PC-3 (cell line): ENCODE measurements at regions not wholly inside any gene's neighbourhood (a gene's known extent, or its start where the extent isn't known, plus 50 kb on each side); places are given as distances from the start of the nearest gene placed in this dataset.

ENCODE experiments used
- ATAC-seq: fragments of 200-7000 bp; cut with Tn5 transposase; 2 replicates; pipeline ENCODE4 v1.9.1; 2020; ENCODE audit warnings: mild to moderate bottlenecking, moderate library complexity
- BruUV-seq: library from RNA; stranded (reverse); fragments of 400-500 nt; replicated peaks from 2 replicates; lab custom pipeline; 2021; lab: Mats Ljungman, UMichigan
- CTCF ChIA-PET: fragments of 300-600 bp; sonication (Branson Sonifier 250); formaldehyde crosslinking; loops from one replicate; lab custom pipeline; 2022; ENCODE audit warnings: antibody characterized with exemption; lab: Charles Lee
- POLR2A ChIA-PET: fragments of 300-600 bp; sonication (Branson Sonifier 250); formaldehyde crosslinking; loops from one replicate; lab custom pipeline; 2022; ENCODE audit warnings: antibody characterized with exemption; ENCODE audit not compliant: unreplicated experiment; lab: Charles Lee
- DNase-seq: peaks from one replicate; pipeline ENCODE4 v3.0.0-alpha.2; 2015
- H2AFZ ChIP-seq: fragments of 300-600 bp; sonication (generic); 2 replicates; pipeline ENCODE4 v1.6.0; 2016; ENCODE audit warnings: antibody characterized with exemption, low read length
- H3F3A ChIP-seq: fragments of 300-600 bp; sonication (generic); one replicate; pipeline ENCODE4 v1.6.0; 2017; ENCODE audit warnings: antibody characterized with exemption, low read length, control low read depth, mild to moderate bottlenecking; ENCODE audit not compliant: unreplicated experiment
- H3K27ac ChIP-seq: fragments of 300-600 bp; sonication (generic); 2 replicates; pipeline ENCODE4 v1.5.1; 2016; ENCODE audit warnings: mild to moderate bottlenecking, low read length
- H3K27me3 ChIP-seq: fragments of 300-600 bp; sonication (generic); 2 replicates; pipeline ENCODE4 v1.6.1; 2016; ENCODE audit warnings: low read length, mixed read lengths
- H3K36me3 ChIP-seq: fragments of 300-600 bp; sonication (generic); 2 replicates; pipeline ENCODE4 v1.6.1; 2016; ENCODE audit warnings: low read depth, mixed run types, low read length, mixed read lengths
- H3K4me1 ChIP-seq: fragments of 300-600 bp; sonication (generic); 2 replicates; pipeline ENCODE4 v1.5.1; 2016; ENCODE audit warnings: low read length; ENCODE audit not compliant: insufficient read depth
- H3K4me2 ChIP-seq: fragments of 300-600 bp; sonication (generic); 2 replicates; pipeline ENCODE4 v1.6.0; 2016; ENCODE audit warnings: low read length
- H3K4me3 ChIP-seq: fragments of 300-600 bp; sonication (generic); 2 replicates; pipeline ENCODE4 v1.5.1; 2016; ENCODE audit warnings: mild to moderate bottlenecking, low read length, mixed read lengths
- H3K79me2 ChIP-seq: fragments of 300-600 bp; sonication (generic); 2 replicates; pipeline ENCODE4 v1.6.1; 2017; ENCODE audit warnings: low read length, mixed read lengths
- H3K9ac ChIP-seq: fragments of 300-600 bp; sonication (generic); 2 replicates; pipeline ENCODE4 v1.6.0; 2016; ENCODE audit warnings: mild to moderate bottlenecking, low read length
- H3K9me2 ChIP-seq: fragments of 300-600 bp; sonication (generic); replicated peaks from 2 replicates; pipeline ENCODE4 v1.6.1; 2016; ENCODE audit warnings: mixed run types, low read length, mixed read lengths
- H3K9me3 ChIP-seq: fragments of 300-600 bp; sonication (generic); 2 replicates; pipeline ENCODE4 v1.6.1; 2016; ENCODE audit warnings: low read length, mixed read lengths
- H4K20me1 ChIP-seq: fragments of 300-600 bp; sonication (generic); 2 replicates; pipeline ENCODE4 v1.6.1; 2016; ENCODE audit warnings: low read length, mixed read lengths
- CTCF ChIP-seq: fragments of 300-600 bp; sonication (generic); conservative IDR thresholded peaks from 2 replicates; pipeline ENCODE4 v1.5.1; 2017; ENCODE audit warnings: antibody characterized with exemption, low read depth, mild to moderate bottlenecking, low read length
- EZH2 ChIP-seq: fragments of 300-600 bp; sonication (generic); IDR thresholded peaks from one replicate; pipeline ENCODE4 v1.6.1; 2017; ENCODE audit warnings: antibody characterized with exemption, mild to moderate bottlenecking, low read length; ENCODE audit not compliant: unreplicated experiment
- EZH2phosphoT487 ChIP-seq: fragments of 300-600 bp; sonication (generic); IDR thresholded peaks from 2 replicates; pipeline ENCODE4 v1.6.1; 2018; ENCODE audit warnings: mild to moderate bottlenecking, antibody characterized with exemption, low read length, borderline replicate concordance
- intact Hi-C: fragments of 100-400 bp; cut with micrococcal nuclease; formaldehyde crosslinking; loops from 2 replicates; pipeline ENCODE4 v1.9.0; 2023

GRCh38 chr12:131434208-131435125 lies 276.4 kb upstream of the SFSWAP start:
- ChIA-PET CTCF (no interaction called here), POLR2A (no interaction called here)
- no peaks in the 10 kb centered on the region for H3K79me2 ChIP-seq
- no peak overlapping the region for H2AFZ ChIP-seq
- no peaks in the 10 kb centered on the region for H3K36me3 ChIP-seq
- no peaks in the 10 kb centered on the region for H3K9me2 ChIP-seq
- no peak overlapping the region for H3K4me3 ChIP-seq
- H3K9me3 ChIP-seq, result no peaks in the 10 kb centered on the region
- TF ChIP-seq EZH2, result no peak
- TF ChIP-seq EZH2phosphoT487, result no peak
- TF ChIP-seq CTCF, result no peak
- no peaks in the 10 kb centered on the region for H3F3A ChIP-seq
- no peaks in the 10 kb centered on the region for H4K20me1 ChIP-seq
- no peaks in the 10 kb centered on the region for H3K4me1 ChIP-seq
- no peak overlapping the region for H3K27ac ChIP-seq
- no TSS peak for BruUV-seq
- DNase-seq (no peak), ATAC-seq (no peak)
- intact Hi-C loops, result no loop called here
- no peak overlapping the region for H3K4me2 ChIP-seq
- peaks cover 33% of the 10 kb centered on the region for H3K27me3 ChIP-seq
- no peak overlapping the region for H3K9ac ChIP-seq

- CTCF ChIA-PET, result no interaction called here
- Histone ChIP-seq H3K9me3 (no peaks in the 10 kb centered on the region), H3K79me2 (no peaks in the 10 kb centered on the region), H3K27me3 (peaks cover 28% of the 10 kb centered on the region), H3K27ac (no peak overlapping the region), H3K4me1 (no peaks in the 10 kb centered on the region), H3K9ac (no peak overlapping the region), H2AFZ (no peak overlapping the region), H3F3A (no peaks in the 10 kb centered on the region), H4K20me1 (no peaks in the 10 kb centered on the region), H3K4me3 (no peak overlapping the region), H3K9me2 (no peaks in the 10 kb centered on the region), H3K36me3 (no peaks in the 10 kb centered on the region), H3K4me2 (no peak overlapping the region)
- intact Hi-C loops, result no loop called here
- no peak for DNase-seq
- TF ChIP-seq EZH2phosphoT487 (no peak), EZH2 (no peak), CTCF (no peak)
- BruUV-seq, result no TSS peak
- no peak for ATAC-seq
- POLR2A ChIA-PET, result no interaction called here
These were observed 273.8 kb upstream of the SFSWAP start for GRCh38 chr12:131436922-131437705.
